ENCODE measurements at regions not wholly inside any gene's neighbourhood (a gene's known extent, or its start where the extent isn't known, plus 50 kb on each side); places are given as distances from the start of the nearest gene placed in this dataset.

GRCh38 chr5:61268871-61269270 is 63.2 kb upstream of the ZSWIM6 start:
- TF ChIP-seq ZNF444 (CRISPR knock-in tag; IDR thresholded peaks at IDR 0.05) (no peak), CBX2 (IDR thresholded peaks at IDR 0.05; ENCODE audit: insufficient read depth, low read length, poor library complexity, severe bottlenecking) (no peak), ELF1 (tag; IDR thresholded peaks at IDR 0.05) (no peak), SMAD2 (IDR thresholded peaks at IDR 0.05; ENCODE audit: low read depth, low read length) (no peak), ZNF384 (IDR thresholded peaks at IDR 0.05; ENCODE audit: low read depth, low read length) (no peak), PTRF (tag; IDR thresholded peaks at IDR 0.05) (no peak), ETS1 (conservative IDR thresholded peaks at IDR 0.05; ENCODE audit: control insufficient read depth, low read depth, low read length) (no peak)
- H3K4me2 ChIP-seq (ENCODE audit: insufficient read depth, low read length) = no peak overlapping the region
- no peak overlapping the region for H3K9ac ChIP-seq (ENCODE audit: insufficient read depth in 1 of 2, low read depth in 2 of 2, low read length in 2 of 2)
- no peaks in the 10 kb centered on the region for H3K4me1 ChIP-seq (replicated peaks in 1 of 2; ENCODE audit: control insufficient read depth in 2 of 2, insufficient read depth in 2 of 2, low read length in 2 of 2)
- WGBS (ENCODE audit: insufficient coverage, low coverage, missing lambda C conversion rate) = 0% methylated on average over 2 of the region's 2 CpGs
- H3K36me3 ChIP-seq (ENCODE audit: control insufficient read depth, insufficient read depth, low read length) = no peaks in the 10 kb centered on the region
- H3K4me3 ChIP-seq = no peak overlapping the region
- BruUV-seq (replicated peaks) = no TSS peak
- ChIA-PET POLR2A (interaction anchor here (0.7 to 1.4 kb wide), 3 partner anchors 12 to 106 kb away, joined by 3 to 6 read pairs (median 3); no protein-coding TSS in a partner anchor), CTCF (ENCODE audit: low intra/inter-chr PET ratio) (no interaction called here)
- in situ Hi-C loops (cut with MboI) = no loop called here
- no peaks in the 10 kb centered on the region for H3K9me1 ChIP-seq (ENCODE audit: control insufficient read depth, insufficient read depth, low read length)
- peaks cover under 1 to 2% of the 10 kb centered on the region in 2 experiments; a peak in 4 of 5 replicates for H3K27me3 ChIP-seq (ENCODE audit: control insufficient read depth in 2 of 2, insufficient read depth in 2 of 2, low read length in 2 of 2)
- H3K9me3 ChIP-seq (replicated peaks; ENCODE audit: control insufficient read depth, insufficient read depth, low read depth, low read length) = no peaks in the 10 kb centered on the region
- H3K79me2 ChIP-seq (ENCODE audit: control insufficient read depth, insufficient read depth, low read length) = no peaks in the 10 kb centered on the region
- H2AFZ ChIP-seq (ENCODE audit: low read depth, low read length) = no peak overlapping the region
- no peaks in the 10 kb centered on the region for H4K20me1 ChIP-seq (replicated peaks; ENCODE audit: control insufficient read depth, insufficient read depth, low read length)
- H3K27ac ChIP-seq (ENCODE audit: extremely low read depth, low read depth, low read length) = no peak overlapping the region
- intact Hi-C loops (cut with micrococcal nuclease) = no loop called here
- ATAC-seq (no peak), FAIRE-seq (no peak), DNase-seq (ENCODE audit: extremely low read depth in 1 of 4, low spot score in 3 of 4) (no peak)

All from K562 (cell line).